A673 (cell line): ENCODE measurements at regions not wholly inside any gene's neighbourhood (a gene's known extent, or its start where the extent isn't known, plus 50 kb on each side); places are given as distances from the start of the nearest gene placed in this dataset.

ENCODE experiments used
- BruUV-seq: library from RNA; stranded (reverse); fragments of 400-500 nt; replicated peaks from 2 replicates; lab custom pipeline; 2021; lab: Mats Ljungman, UMichigan
- CTCF ChIA-PET: fragments of 300-600 bp; sonication (Branson Sonifier 250); formaldehyde crosslinking; loops from one replicate; lab custom pipeline; 2022; ENCODE audit warnings: antibody characterized with exemption; lab: Charles Lee
- POLR2A ChIA-PET: fragments of 300-600 bp; sonication (Branson Sonifier 250); formaldehyde crosslinking; loops from one replicate; lab custom pipeline; 2022; ENCODE audit warnings: antibody characterized with exemption; ENCODE audit not compliant: low non-redundant PET; lab: Charles Lee
- DNase-seq: peaks from one replicate; pipeline ENCODE4 v3.0.0-alpha.2; 2015; ENCODE audit warnings: low spot score
- H3K27ac ChIP-seq: fragments of 200-600 bp; sonication (generic); 2 replicates; pipeline ENCODE4 v1.5.1; 2016; ENCODE audit warnings: mixed run types, low read depth, mild to moderate bottlenecking, mixed read lengths, antibody characterized with exemption, low read length; ENCODE audit not compliant: poor library complexity, severe bottlenecking
- H3K27me3 ChIP-seq: fragments of 200-600 bp; sonication (generic); replicated peaks from 2 replicates; pipeline ENCODE4 v1.6.1; 2017; ENCODE audit warnings: mixed run types, low read depth, mild to moderate bottlenecking, mixed read lengths, antibody characterized with exemption, low read length; ENCODE audit not compliant: insufficient read depth, poor library complexity
- H3K36me3 ChIP-seq: fragments of 200-600 bp; sonication (generic); 2 replicates; pipeline ENCODE4 v1.6.1; 2016; ENCODE audit warnings: mixed run types, mild to moderate bottlenecking, mixed read lengths, antibody characterized with exemption, low read length; ENCODE audit not compliant: insufficient read depth, poor library complexity, severe bottlenecking
- H3K4me1 ChIP-seq: fragments of 200-600 bp; sonication (generic); 2 replicates; pipeline ENCODE4 v1.6.1; 2017; ENCODE audit warnings: mixed run types, mild to moderate bottlenecking, mixed read lengths, antibody characterized with exemption, low read length; ENCODE audit not compliant: insufficient read depth, poor library complexity, severe bottlenecking
- H3K4me3 ChIP-seq: fragments of 200-600 bp; sonication (generic); 2 replicates; pipeline ENCODE4 v1.5.1; 2016; ENCODE audit warnings: low read depth, mixed run types, mild to moderate bottlenecking, mixed read lengths, low read length; ENCODE audit not compliant: poor library complexity, severe bottlenecking
- H3K9me3 ChIP-seq: fragments of 200-600 bp; sonication (generic); 2 replicates; pipeline ENCODE4 v1.6.1; 2016; ENCODE audit warnings: mixed run types, low read depth, mild to moderate bottlenecking, mixed read lengths, antibody characterized with exemption, low read length; ENCODE audit not compliant: poor library complexity, severe bottlenecking
- EZH2 ChIP-seq: fragments of 200-600 bp; sonication (generic); IDR thresholded peaks from 2 replicates; pipeline ENCODE4 v1.6.1; 2017; ENCODE audit warnings: borderline replicate concordance, low read depth, mild to moderate bottlenecking, mixed read lengths, antibody characterized with exemption, low read length; ENCODE audit not compliant: poor library complexity, severe bottlenecking
- intact Hi-C: fragments of 100-400 bp; cut with micrococcal nuclease; formaldehyde crosslinking; loops from one replicate; pipeline ENCODE4 v1.10.0; 2022; ENCODE audit not compliant: unreplicated experiment
- TF ChIP-seq, protein P1 (sequence below): fragments of 300-800, 200-600 bp; sonication (generic); conservative IDR thresholded peaks from 2 replicates; pipeline ENCODE4 v1.5.1; 2017; ENCODE audit warnings: low read depth, mild to moderate bottlenecking, antibody characterized with exemption, low read length, moderate library complexity, mixed read lengths

- Histone ChIP-seq H3K4me1 (no peaks in the 10 kb centered on the region), H3K27me3 (no peaks in the 10 kb centered on the region), H3K4me3 (no peak overlapping the region), H3K36me3 (no peaks in the 10 kb centered on the region), H3K9me3 (no peaks in the 10 kb centered on the region), H3K27ac (no peak overlapping the region)
- intact Hi-C loops = no loop called here
- ChIA-PET POLR2A (no interaction called here), CTCF (no interaction called here)
- TF ChIP-seq, protein P1, sequence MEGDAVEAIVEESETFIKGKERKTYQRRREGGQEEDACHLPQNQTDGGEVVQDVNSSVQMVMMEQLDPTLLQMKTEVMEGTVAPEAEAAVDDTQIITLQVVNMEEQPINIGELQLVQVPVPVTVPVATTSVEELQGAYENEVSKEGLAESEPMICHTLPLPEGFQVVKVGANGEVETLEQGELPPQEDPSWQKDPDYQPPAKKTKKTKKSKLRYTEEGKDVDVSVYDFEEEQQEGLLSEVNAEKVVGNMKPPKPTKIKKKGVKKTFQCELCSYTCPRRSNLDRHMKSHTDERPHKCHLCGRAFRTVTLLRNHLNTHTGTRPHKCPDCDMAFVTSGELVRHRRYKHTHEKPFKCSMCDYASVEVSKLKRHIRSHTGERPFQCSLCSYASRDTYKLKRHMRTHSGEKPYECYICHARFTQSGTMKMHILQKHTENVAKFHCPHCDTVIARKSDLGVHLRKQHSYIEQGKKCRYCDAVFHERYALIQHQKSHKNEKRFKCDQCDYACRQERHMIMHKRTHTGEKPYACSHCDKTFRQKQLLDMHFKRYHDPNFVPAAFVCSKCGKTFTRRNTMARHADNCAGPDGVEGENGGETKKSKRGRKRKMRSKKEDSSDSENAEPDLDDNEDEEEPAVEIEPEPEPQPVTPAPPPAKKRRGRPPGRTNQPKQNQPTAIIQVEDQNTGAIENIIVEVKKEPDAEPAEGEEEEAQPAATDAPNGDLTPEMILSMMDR = no peak
- TF ChIP-seq EZH2 = no peak
- BruUV-seq = no TSS peak
- no peak for DNase-seq
Observed at GRCh38 chr22:25373961-25374360, 154.5 kb downstream of the CRYBB2 start.

GRCh38 chr22:25374869-25375268 is 155.4 kb downstream of the CRYBB2 start:
- peaks cover 2% of the 10 kb centered on the region for H3K36me3 ChIP-seq
- CTCF ChIA-PET = no interaction called here
- H3K9me3 ChIP-seq = no peaks in the 10 kb centered on the region
- intact Hi-C loops = no loop called here
- no peaks in the 10 kb centered on the region for H3K27me3 ChIP-seq
- no peak overlapping the region for H3K4me3 ChIP-seq
- H3K27ac ChIP-seq = no peak overlapping the region
- no peak for TF ChIP-seq EZH2
- TF ChIP-seq, protein P1 = no peak
- no TSS peak for BruUV-seq
- no peaks in the 10 kb centered on the region for H3K4me1 ChIP-seq
- no peak for DNase-seq
- POLR2A ChIA-PET = no interaction called here

- intact Hi-C loops = no loop called here
- Histone ChIP-seq H3K36me3 (peaks cover 7% of the 10 kb centered on the region), H3K27ac (no peak overlapping the region), H3K27me3 (no peaks in the 10 kb centered on the region), H3K4me3 (no peak overlapping the region), H3K4me1 (no peaks in the 10 kb centered on the region), H3K9me3 (no peaks in the 10 kb centered on the region)
- BruUV-seq = no TSS peak
- TF ChIP-seq, protein P1 = no peak
- no peak for TF ChIP-seq EZH2
- CTCF ChIA-PET = no interaction called here
- POLR2A ChIA-PET = no interaction called here
- DNase-seq = no peak
Observed at GRCh38 chr22:25375683-25376082, 156.2 kb downstream of the CRYBB2 start.
